Heart left ventricle (tissue), 16 donors: ENCODE measurements at regions not wholly inside any gene's neighbourhood (a gene's known extent, or its start where the extent isn't known, plus 50 kb on each side); places are given as distances from the start of the nearest gene placed in this dataset.

Experiments used
- ATAC-seq, 4 donors: fragments of 200-7000 bp; cut with Tn5 transposase; one replicate each; pipeline ENCODE4 v1.9.1; 2020 to 2022; ENCODE audit warnings: moderate library complexity in 4 of 4, mild to moderate bottlenecking in 3 of 4, moderate number of reproducible peaks in 1 of 4
- DNase-seq, 5 donors: peaks; one replicate each; pipeline ENCODE4 v3.0.0-alpha.2; 2020
- H3K27ac ChIP-seq, 12 donors: fragments of 200-600 bp; sonication (generic) in 4 of 12; one replicate each; pipeline versions ENCODE4 v1.5.0 to v1.8.0; 2016 to 2022; ENCODE audit warnings: mild to moderate bottlenecking in 2 of 12
- H3K27me3 ChIP-seq, 9 donors: fragments of 200-600 bp; sonication (generic) in 2 of 9; one replicate each; pipeline versions ENCODE4 v1.5.1 to v1.8.0; 2016 to 2022; ENCODE audit warnings: mild to moderate bottlenecking in 3 of 9
- H3K36me3 ChIP-seq, 9 donors: fragments of 200-600 bp; sonication (generic) in 2 of 9; one replicate each; pipeline versions ENCODE4 v1.5.0 to v1.8.0; 2018 to 2022; ENCODE audit warnings: mild to moderate bottlenecking in 2 of 9
- H3K4me1 ChIP-seq, 12 donors: fragments of 200-600 bp; sonication (generic) in 4 of 12; one replicate each; pipeline versions ENCODE4 v1.5.0 to v1.8.0; 2016 to 2022; ENCODE audit warnings: mild to moderate bottlenecking in 3 of 12
- H3K4me3 ChIP-seq, 12 donors: fragments of 200-600 bp; sonication (generic) in 4 of 12; one replicate each; pipeline versions ENCODE4 v1.5.0 to v1.8.0; 2017 to 2022; ENCODE audit warnings: mild to moderate bottlenecking in 9 of 12, moderate library complexity in 4 of 12
- H3K9me3 ChIP-seq, 12 donors: fragments of 200-600 bp; sonication (generic) in 4 of 12; one replicate each; pipeline versions ENCODE4 v1.5.0 to v1.8.0; 2016 to 2022; ENCODE audit warnings: mild to moderate bottlenecking in 1 of 12
- POLR2A ChIP-seq, 2 donors: fragments of 450-650 bp; IDR thresholded peaks; one replicate each; pipeline ENCODE4 v1.6.1; 2017; ENCODE audit warnings: antibody characterized with exemption in 2 of 2, mild to moderate bottlenecking in 2 of 2, moderate library complexity in 2 of 2
- WGBS, 4 donors: extraction: QIAGEN DNeasy Blood & Tissue Kit in 2 of 4; methylation state at CpG; one replicate each; pipeline versions ENCODE4 v1.1.5 to v1.1.7; 2013 to 2018; 5-methylcytosine and 5-hydroxymethylcytosine counted together
- intact Hi-C, 10 donors: fragments of 100-400 bp; cut with DNase I; formaldehyde crosslinking; loops; one replicate each; pipeline versions ENCODE4 v1.11.1 to v1.14.2; 2022
- TF ChIP-seq, protein P1 (sequence below), 12 donors: fragments of 200-600 bp; sonication (generic) in 4 of 12; IDR thresholded peaks; one replicate each; pipeline versions ENCODE4 v1.5.0 to v1.8.0; 2018 to 2022; ENCODE audit warnings: antibody characterized with exemption in 12 of 12, mild to moderate bottlenecking in 5 of 12
- donor health status: ischemic (EF 13 %, LVEDD 7.1; RV severe dilation, severe dysfunction).
- donor health status: healthy with polysubstance abuse.
- donor health status: DM: no; HTN: yes; CAD: no.
- donor health status: DM: no; HTN: no; CAD: no.
- donor health status: ischemic (EF 25% LVEDD 6.9; RV normal size, moderate dysfunction).
- donor health status: ischemic (EF 25% LVEDD 5.7; RV mildly dilated, moderate dysfunction).
- donor health status: healthy.
- donor health status: DM: yes; HTN: yes; CAD: no.
- donor health status: ischemic (EF 35%, LVEDD 5.7; RV mildly dilated, moderate dysfunction).
- donor health status: nonischemic (EF 11% LVEDD 7.7; RV severe dilation, severe dysfunction).
- donor health status: DM: yes; HTN: yes; CAD: no.
- donor health status: PGD.
- donor health status: ischemic (EF 29% LVEDD 5.4; RV normal size, mild dysfunction).
- donor health status: nonischemic (EF 23%, LVEDD 6.1; RV moderate dilation, normal function).

DNA sequence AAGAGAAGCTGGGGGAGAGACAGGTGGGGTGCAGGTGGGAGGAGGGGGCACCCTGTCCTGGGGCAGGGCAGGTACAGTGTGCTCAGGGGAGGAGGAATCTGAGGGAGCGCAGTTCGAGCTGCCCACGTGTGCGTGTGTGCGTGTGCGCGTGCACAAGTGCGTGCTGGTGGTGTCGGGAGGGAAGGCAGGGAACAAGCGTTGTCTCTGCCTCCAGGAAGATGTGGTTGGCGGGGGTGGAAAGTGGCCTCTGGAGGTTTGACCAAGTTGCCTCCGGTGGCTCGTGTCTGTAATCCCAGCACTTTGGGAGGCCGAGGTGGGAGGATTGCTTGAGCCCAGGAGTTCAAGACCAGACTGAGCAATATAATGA, 49.9 kb upstream of the THY1 start:
- WGBS, 4 donors, result 91 to 95% (median 94%) methylated on average over 14 of the region's 14 CpGs
- DNase-seq (no peak), ATAC-seq (no peak)
- H3K9me3 ChIP-seq, result peaks cover 0 to 6% (median 0%) of the 10 kb centered on the region in 12 donors
- H3K4me1 ChIP-seq, result peaks cover 0 to 7% (median 0%) of the 10 kb centered on the region in 12 donors
- H3K27ac ChIP-seq, result no peak overlapping the region
- H3K4me3 ChIP-seq, result no peak overlapping the region
- H3K36me3 ChIP-seq, result no peaks in the 10 kb centered on the region
- intact Hi-C loops, result loop anchor here in 7 of 10 donors (5.0 to 10.0 kb wide), 6 partner anchors 86 to 268 kb away; partner anchors contain the start of genes USP2 (in 4 of the 7) and CBL (in 2 of the 7)
- H3K27me3 ChIP-seq, result peaks cover 0 to 6% (median 0%) of the 10 kb centered on the region in 9 donors
- TF ChIP-seq POLR2A (IDR thresholded peaks at IDR 0.05), result no peak
- TF ChIP-seq, protein P1, sequence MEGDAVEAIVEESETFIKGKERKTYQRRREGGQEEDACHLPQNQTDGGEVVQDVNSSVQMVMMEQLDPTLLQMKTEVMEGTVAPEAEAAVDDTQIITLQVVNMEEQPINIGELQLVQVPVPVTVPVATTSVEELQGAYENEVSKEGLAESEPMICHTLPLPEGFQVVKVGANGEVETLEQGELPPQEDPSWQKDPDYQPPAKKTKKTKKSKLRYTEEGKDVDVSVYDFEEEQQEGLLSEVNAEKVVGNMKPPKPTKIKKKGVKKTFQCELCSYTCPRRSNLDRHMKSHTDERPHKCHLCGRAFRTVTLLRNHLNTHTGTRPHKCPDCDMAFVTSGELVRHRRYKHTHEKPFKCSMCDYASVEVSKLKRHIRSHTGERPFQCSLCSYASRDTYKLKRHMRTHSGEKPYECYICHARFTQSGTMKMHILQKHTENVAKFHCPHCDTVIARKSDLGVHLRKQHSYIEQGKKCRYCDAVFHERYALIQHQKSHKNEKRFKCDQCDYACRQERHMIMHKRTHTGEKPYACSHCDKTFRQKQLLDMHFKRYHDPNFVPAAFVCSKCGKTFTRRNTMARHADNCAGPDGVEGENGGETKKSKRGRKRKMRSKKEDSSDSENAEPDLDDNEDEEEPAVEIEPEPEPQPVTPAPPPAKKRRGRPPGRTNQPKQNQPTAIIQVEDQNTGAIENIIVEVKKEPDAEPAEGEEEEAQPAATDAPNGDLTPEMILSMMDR (IDR thresholded peaks at IDR 0.05), result no peak
